ENCODE measurements at regions not wholly inside any gene's neighbourhood (a gene's known extent, or its start where the extent isn't known, plus 50 kb on each side); places are given as distances from the start of the nearest gene placed in this dataset.
"Not testable (repeated sequence)": the region's sequence is repeated elsewhere in the genome, so short reads cannot be mapped to it uniquely, and the experiment has no call there.

GRCh38 chr7:11985971-11986370, 154.0 kb upstream of the THSD7A start:
- Histone ChIP-seq H3K27ac (no peak overlapping the region), H3K4me3 (no peak overlapping the region)

GRCh38 chr7:11988186-11988585, 156.2 kb upstream of the THSD7A start:
- H3K27ac ChIP-seq = no peak overlapping the region
- H3K4me3 ChIP-seq = no peak overlapping the region

- Histone ChIP-seq H3K4me3 (no peak overlapping the region), H3K27ac (no peak overlapping the region)
These were observed 170.4 kb upstream of the THSD7A start for GRCh38 chr7:12002428-12002827.

- no peak overlapping the region for H3K27ac ChIP-seq
These were observed 172.6 kb upstream of the THSD7A start for GRCh38 chr7:12004581-12004980.

GRCh38 chr7:12007576-12007975, 175.6 kb upstream of the THSD7A start:
- Histone ChIP-seq H3K27ac (no peak overlapping the region), H3K4me3 (no peak overlapping the region)

More at GRCh38 chr7:12004581-12004980, 172.6 kb upstream of the THSD7A start:
- no peak overlapping the region for H3K4me3 ChIP-seq

- no peak overlapping the region for H3K27ac ChIP-seq
- no peak overlapping the region for H3K4me3 ChIP-seq
These were observed 182.0 kb upstream of the THSD7A start for GRCh38 chr7:12013983-12014382.

- Histone ChIP-seq H3K27ac (no peak overlapping the region), H3K4me3 (no peak overlapping the region)
These were observed 184.4 kb upstream of the THSD7A start for GRCh38 chr7:12016439-12016838.

- H3K27ac ChIP-seq = no peak overlapping the region
These were observed 185.0 kb upstream of the THSD7A start for GRCh38 chr7:12017046-12017445.

GRCh38 chr7:12022011-12022410, 189.1 kb upstream of the TMEM106B start:
- not testable (repeated sequence) for H3K27ac ChIP-seq

More at GRCh38 chr7:12017046-12017445, 185.0 kb upstream of the THSD7A start:
- H3K4me3 ChIP-seq = no peak overlapping the region

GRCh38 chr7:12025246-12025645, 185.8 kb upstream of the TMEM106B start:
- no peak overlapping the region for H3K27ac ChIP-seq
- no peak overlapping the region for H3K4me3 ChIP-seq

More at GRCh38 chr7:12022011-12022410, 189.1 kb upstream of the TMEM106B start:
- H3K4me3 ChIP-seq = not testable (repeated sequence)

GRCh38 chr7:12028508-12028907, 182.6 kb upstream of the TMEM106B start:
- Histone ChIP-seq H3K27ac (no peak overlapping the region), H3K4me3 (no peak overlapping the region)

GRCh38 chr7:12030116-12030515, 181.0 kb upstream of the TMEM106B start:
- H3K27ac ChIP-seq = no peak overlapping the region
- H3K4me3 ChIP-seq = no peak overlapping the region

GRCh38 chr7:12031186-12031585, 179.9 kb upstream of the TMEM106B start:
- H3K27ac ChIP-seq = no peak overlapping the region
- no peak overlapping the region for H3K4me3 ChIP-seq

GRCh38 chr7:12031638-12032037, 179.5 kb upstream of the TMEM106B start:
- Histone ChIP-seq H3K27ac (no peak overlapping the region), H3K4me3 (no peak overlapping the region)

- Histone ChIP-seq H3K4me3 (no peak overlapping the region), H3K27ac (no peak overlapping the region)
These were observed 178.9 kb upstream of the TMEM106B start for GRCh38 chr7:12032146-12032545.

- not testable (repeated sequence) for H3K27ac ChIP-seq, H3K4me3 ChIP-seq
These were observed 167.6 kb upstream of the TMEM106B start for GRCh38 chr7:12043457-12043856.

GRCh38 chr7:12052211-12052610, 158.9 kb upstream of the TMEM106B start:
- Histone ChIP-seq H3K4me3 (no peak overlapping the region), H3K27ac (no peak overlapping the region)

GRCh38 chr7:12053561-12053960, 157.5 kb upstream of the TMEM106B start:
- H3K27ac ChIP-seq = no peak overlapping the region
- no peak overlapping the region for H3K4me3 ChIP-seq

GRCh38 chr7:12054830-12055229, 156.3 kb upstream of the TMEM106B start:
- H3K4me3 ChIP-seq = no peak overlapping the region
- no peak overlapping the region for H3K27ac ChIP-seq

- Histone ChIP-seq H3K27ac (no peak overlapping the region), H3K4me3 (no peak overlapping the region)
These were observed 154.7 kb upstream of the TMEM106B start for GRCh38 chr7:12056381-12056780.

- no peak overlapping the region for H3K4me3 ChIP-seq
These were observed 154.1 kb upstream of the TMEM106B start for GRCh38 chr7:12056977-12057376.

GRCh38 chr7:12062062-12062461, 149.0 kb upstream of the TMEM106B start:
- no peak overlapping the region for H3K27ac ChIP-seq
- H3K4me3 ChIP-seq = no peak overlapping the region

More at GRCh38 chr7:12056977-12057376, 154.1 kb upstream of the TMEM106B start:
- no peak overlapping the region for H3K27ac ChIP-seq

Measured in skin epidermis (tissue), 12 donors.